HG03175 (cell line): ENCODE measurements at regions not wholly inside any gene's neighbourhood (a gene's known extent, or its start where the extent isn't known, plus 50 kb on each side); places are given as distances from the start of the nearest gene placed in this dataset.

ENCODE experiments used
- ATAC-seq: cut with Tn5 transposase; IDR thresholded peaks from one replicate; pipeline ENCODE4 v1.9.1; 2021; ENCODE audit warnings: mild to moderate bottlenecking, moderate library complexity; ENCODE audit not compliant: unreplicated experiment

DNA sequence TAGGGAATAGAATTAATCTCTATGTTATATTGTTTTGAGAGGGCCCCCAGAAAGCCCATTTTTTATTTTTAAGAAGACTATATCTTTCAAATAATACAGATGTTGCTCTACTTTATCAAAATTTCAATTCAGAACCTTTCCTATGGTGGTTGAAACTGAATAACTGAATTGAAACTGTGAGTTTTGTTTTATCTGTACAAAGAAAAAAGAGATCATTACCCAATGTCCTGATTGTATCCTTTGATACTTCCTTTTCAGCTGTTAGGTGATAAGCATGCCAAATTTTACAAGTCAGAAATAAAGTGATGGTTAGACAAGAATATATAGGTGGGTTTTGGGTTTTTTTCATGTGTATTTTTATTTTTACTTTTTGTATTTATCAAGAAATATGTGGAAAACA is 1293.1 kb upstream of the USP15 start:
- no peak for ATAC-seq

GRCh38 chr12:60977966-60978365 is 1282.2 kb upstream of the USP15 start:
- ATAC-seq, result no peak

DNA sequence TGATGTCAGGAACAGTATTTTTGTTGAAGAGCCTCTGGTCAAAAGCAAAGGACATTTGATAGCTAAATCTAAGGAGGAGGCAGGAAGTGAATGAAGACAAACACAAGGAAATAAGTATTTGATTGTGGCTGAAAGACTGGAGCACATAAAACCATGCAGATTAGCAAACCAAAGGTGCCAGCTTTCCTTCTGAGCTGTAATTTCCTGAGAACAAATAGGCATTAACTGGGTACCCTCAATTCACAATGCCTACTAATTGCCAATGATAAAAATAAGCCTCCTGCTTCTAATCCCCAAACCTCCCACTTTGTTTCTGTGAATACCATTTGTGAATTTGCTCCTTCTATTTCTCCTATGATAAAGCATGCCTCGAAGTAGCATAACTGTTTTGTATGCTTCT is 1279.6 kb upstream of the USP15 start:
- ATAC-seq, result no peak

GRCh38 chr12:60981473-60981872 is 1278.7 kb upstream of the USP15 start:
- no peak for ATAC-seq

DNA sequence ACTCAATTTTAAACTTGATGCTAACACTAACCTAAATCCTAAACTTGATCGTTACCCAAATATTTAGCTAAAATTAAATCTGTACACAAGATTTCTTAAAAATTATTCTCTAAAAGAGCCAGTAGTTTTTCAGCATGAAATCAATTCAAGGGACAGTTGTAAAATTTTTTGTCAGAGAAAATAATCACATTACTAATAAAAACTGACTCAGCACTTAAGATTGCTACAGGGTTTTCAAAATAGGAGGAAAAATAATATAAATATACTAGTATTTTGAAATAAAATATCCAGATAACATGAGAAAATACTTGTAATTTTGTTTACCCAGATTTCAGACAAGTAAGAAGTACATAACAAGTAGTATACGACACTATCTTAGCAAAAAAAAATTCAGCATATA is 1268.1 kb upstream of the USP15 start:
- ATAC-seq, result no peak

- no peak for ATAC-seq
These were observed 1264.9 kb upstream of the USP15 start for GRCh38 chr12:60995256-60995825.

DNA sequence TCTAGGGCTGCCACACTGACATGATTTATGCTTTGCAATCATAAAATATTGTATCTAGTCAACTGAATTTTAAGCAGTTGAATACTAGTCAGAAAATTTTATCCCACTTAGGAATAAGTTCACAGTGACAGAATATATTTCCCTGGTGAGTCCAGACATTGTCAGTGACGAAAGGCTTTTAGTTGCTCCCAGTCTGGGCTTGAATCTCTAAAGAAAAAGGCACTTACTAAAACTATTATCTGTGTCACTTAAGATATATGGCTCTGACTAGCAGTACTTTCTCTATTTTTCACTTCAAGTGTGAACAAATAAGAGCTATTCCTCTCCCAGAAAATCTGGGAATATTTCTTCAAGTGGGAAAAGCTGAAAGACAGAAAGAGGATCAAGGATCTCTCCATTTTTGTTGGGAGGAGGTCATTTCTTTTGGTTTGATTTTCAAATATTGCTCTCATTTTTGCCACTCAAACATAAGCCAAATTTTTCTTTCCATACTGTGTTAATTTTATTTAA is 1262.3 kb upstream of the USP15 start:
- no peak for ATAC-seq

- no peak for ATAC-seq
These were observed 1251.0 kb upstream of the USP15 start for GRCh38 chr12:61009192-61009591.

- ATAC-seq, result no peak
These were observed 1248.3 kb upstream of the USP15 start for GRCh38 chr12:61011767-61012423.

GRCh38 chr12:61018571-61018970 is 1241.6 kb upstream of the USP15 start:
- ATAC-seq, result no peak

DNA sequence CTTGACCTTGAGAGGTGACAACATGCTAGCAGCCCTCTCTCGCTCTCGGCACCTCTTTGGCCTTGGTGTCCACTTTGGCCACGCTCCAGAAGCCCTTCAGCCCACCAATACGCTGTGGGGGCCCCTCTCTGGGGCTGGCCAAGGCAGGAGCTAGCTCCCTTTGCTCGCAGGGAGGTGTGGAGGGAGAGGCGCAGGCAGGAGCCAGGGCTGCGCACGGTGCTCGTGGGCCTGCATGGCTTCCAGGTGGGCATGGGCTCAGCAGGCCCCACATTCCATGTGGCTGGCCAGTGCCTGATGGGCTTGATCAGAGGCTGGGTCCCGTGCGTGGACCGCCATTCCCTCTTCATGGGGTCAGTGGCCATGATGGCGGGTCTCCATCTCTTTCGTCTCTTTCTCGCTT is 1237.0 kb upstream of the USP15 start:
- no peak for ATAC-seq

GRCh38 chr12:61029516-61029915 is 1230.7 kb upstream of the USP15 start:
- ATAC-seq, result no peak

- no peak for ATAC-seq
These were observed 1222.4 kb upstream of the USP15 start for GRCh38 chr12:61037792-61038191.

- ATAC-seq, result no peak
These were observed 1216.4 kb upstream of the USP15 start for GRCh38 chr12:61043838-61044237.

DNA sequence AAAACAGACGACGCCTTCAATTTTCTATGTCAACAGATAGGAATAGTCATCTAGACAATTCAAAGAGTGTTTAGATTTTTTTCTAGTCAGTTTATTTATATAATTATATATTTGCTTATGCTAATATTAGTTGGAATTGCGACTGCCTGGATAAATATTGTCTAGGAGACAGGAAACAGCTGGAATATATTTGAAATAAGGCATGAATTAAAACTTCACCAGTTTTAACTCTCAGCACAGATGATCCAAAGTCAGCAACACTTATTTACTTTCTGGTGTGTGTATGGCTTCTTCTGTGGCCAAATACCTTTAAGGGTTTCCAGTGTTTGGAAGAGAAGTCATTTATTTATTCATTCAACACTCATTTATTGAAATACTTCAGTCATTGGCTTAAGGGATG is 1215.4 kb upstream of the USP15 start:
- no peak for ATAC-seq

GRCh38 chr12:61070640-61071414 is 1189.4 kb upstream of the USP15 start:
- ATAC-seq, result no peak

- no peak for ATAC-seq
These were observed 1187.5 kb upstream of the USP15 start for GRCh38 chr12:61072717-61073116.

DNA sequence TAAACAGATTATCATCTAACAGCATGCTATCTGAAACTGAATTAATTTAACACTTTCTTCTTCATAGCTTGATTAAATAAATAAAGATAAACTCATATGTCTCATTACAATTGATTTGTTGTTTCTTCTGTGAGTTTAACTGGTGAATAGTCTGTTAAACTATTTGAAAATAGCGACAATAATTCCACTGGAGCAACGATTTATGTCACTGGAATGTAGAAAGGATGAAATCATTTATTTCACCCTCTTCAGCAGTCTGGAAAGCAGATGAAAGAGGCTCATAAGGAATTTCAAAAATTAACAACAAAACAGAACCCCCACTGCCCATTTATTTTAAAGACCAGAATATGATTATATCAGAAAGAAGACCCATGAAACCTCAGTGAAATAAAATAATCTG is 1165.1 kb upstream of the USP15 start:
- no peak for ATAC-seq

- ATAC-seq, result no peak
These were observed 1162.1 kb upstream of the USP15 start for GRCh38 chr12:61098031-61098580.

- no peak for ATAC-seq
These were observed 1153.1 kb upstream of the USP15 start for GRCh38 chr12:61107118-61107517.

GRCh38 chr12:61111218-61111617 is 1149.0 kb upstream of the USP15 start:
- ATAC-seq, result no peak
